ENCODE measurements at regions not wholly inside any gene's neighbourhood (a gene's known extent, or its start where the extent isn't known, plus 50 kb on each side); places are given as distances from the start of the nearest gene placed in this dataset.
A peak's percentile ranks its signal among the peaks of the same experiment; 100 is the strongest.

- DNase-seq: no peak
Measured at GRCh38 chr5:110038297-110038997, 348.7 kb downstream of the MAN2A1 start.

- no peak for DNase-seq
Measured at GRCh38 chr5:110040178-110040577, 350.5 kb downstream of the MAN2A1 start.

GRCh38 chr5:110043025-110043424, 353.3 kb downstream of the MAN2A1 start:
- no peak for DNase-seq

DNA sequence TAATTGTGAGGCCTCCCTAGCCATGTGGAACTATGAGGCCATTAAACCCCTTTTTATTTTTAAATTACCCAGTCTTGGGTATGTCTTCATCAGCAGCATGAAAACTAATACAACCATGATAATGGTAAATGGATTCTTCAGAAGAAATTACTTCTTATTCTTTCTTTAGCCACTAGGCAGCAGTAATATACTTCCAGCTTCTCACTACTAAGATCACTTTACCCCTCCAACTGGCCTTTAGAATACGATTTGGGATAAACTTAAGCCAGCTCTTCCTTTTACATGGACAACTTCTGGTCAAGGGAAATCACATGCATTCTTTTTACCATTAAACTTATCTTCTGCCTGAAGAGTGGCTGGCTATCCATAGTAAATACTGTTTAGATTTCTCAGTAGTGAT, 355.4 kb downstream of the MAN2A1 start:
- DNase-seq: no peak

DNA sequence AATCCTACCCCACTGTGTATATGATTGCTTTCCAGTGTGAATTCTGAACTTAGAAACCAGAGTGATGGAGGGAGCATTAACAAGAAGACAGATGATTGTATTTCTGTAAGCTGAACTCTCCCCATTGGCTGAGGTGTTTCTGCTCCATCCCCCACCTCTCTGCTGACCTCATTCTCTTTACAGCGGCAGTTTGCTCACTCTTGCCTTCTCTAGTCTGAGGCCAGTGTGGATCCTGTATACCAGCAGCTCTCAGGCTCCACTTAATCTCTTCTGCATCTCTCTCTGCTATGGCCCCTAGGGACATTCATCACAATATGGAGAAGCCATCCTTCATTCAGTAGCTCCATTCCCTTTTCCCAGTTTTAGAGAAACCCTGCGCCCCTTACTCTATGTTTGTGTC, 358.8 kb downstream of the MAN2A1 start:
- DNase-seq: no peak

- no peak for DNase-seq
Measured at GRCh38 chr5:110049816-110050215, 360.1 kb downstream of the MAN2A1 start.

DNA sequence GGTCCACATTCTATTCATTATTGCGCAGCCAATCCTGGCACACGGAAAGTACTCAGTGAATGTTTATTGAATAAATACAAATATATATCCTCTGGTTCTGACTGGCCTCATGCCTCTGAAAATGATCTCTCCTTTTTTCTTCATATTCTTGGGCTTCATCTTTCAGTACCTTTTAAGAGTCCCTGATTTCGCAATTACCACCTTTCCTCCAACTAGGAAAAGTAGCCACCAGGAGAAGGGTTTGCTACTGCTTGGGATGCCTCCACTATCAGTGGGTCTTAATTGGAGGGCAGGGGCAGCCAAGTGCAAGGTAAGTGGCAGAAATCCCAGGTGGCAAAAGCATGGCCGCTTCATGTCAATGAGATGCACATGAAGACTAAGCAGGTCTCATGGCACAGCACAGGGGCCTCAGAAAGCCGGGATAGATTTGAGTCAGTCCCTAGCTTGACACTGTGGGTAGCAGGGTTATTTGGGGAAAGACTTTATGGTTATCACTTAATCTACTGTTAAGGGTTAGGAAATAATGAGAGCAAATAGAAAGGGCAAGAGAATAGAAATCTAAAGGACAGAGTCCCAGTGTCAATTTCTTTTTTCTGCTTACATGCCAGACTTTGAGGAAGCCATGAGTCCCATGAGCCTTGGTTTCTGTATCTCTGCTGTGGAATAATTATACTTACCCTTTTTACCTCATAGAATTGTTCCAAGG, 361.1 kb downstream of the MAN2A1 start:
- no peak for DNase-seq

- no peak for DNase-seq
Measured at GRCh38 chr5:110053205-110053604, 363.5 kb downstream of the MAN2A1 start.

- no peak for DNase-seq
Measured at GRCh38 chr5:110053824-110054223, 364.1 kb downstream of the MAN2A1 start.

DNA sequence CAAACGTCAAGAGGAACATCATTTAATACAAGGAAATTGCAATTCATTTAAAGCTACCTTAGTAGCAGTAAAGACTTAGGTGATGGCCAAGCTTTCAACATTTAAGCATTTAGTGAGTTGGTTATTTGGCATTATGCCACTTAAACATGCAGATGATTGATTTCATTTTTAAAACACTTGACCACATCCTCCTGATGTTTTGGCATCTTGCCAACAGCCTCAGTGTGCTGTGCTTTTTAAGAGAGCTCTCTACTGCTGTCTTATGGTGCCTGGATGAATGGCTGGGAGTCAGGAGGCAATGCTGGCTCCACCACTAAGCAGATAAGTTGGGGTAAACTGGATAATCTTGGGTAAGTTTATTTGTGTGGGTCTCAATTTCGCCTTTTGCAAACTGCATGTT, 364.5 kb downstream of the MAN2A1 start:
- DNase-seq: peak; percentile 56

DNA sequence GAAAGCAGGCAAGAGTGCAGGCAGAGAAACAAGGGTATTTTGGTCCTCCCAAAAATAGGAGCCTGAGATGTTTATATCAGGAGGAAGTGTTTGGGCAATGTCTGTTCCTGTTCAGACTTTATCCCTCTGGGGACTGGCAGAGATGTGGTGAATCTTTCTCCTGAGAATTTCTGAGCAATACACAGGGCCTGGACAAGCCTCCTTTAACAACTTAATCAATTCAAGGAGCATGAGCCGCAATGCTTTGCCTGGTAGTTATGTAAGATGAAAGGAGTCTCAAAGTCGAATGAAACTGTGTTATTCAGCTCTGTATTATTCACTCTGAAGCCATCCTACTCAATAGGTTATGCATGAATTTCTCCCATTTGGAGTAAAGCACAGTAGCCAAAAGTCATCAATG, 365.6 kb downstream of the MAN2A1 start:
- DNase-seq: no peak

DNA sequence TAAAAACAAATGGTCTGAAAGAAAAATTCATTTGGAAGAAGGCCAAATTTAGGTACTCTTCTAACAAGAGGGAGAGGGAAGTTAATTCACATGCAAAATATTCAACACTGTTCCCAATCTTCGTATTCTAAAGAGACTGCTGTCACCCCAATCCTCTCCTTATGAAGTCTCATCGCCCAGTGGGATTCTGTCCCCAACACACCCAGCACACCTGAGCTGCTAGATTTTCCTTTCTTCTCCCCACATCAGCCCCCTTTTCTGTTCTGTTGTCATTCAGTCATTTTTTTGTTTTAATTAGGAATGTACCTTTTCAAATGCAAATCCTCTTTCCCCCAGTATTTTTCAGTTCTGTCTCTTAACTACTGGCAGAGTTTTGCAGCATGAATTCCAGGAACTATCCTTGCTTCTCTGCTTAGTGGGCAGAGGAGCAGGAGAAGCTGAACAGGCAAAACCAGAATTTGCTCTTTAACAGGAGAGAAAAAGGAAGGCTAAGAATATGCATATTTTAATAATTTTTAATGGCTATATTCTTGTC, 366.9 kb downstream of the MAN2A1 start:
- no peak for DNase-seq

DNA sequence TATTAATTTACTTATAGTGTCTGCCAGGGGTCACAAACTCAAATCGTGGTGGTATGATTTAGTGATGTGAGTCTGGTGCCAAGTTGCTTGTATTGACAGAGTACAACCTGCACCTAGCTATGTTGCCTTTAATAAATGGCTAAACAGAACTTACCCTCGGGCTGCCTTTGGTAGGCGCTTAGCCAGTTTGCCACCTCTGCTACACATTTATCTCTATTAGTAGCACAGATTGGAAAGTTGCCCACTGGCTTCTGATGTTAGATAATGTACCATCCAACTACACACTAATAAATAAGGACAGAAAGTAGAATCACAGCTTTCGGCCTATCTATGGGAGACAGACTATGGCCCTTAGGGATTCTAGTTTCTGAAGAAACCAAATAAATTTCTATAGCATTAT, 368.4 kb downstream of the MAN2A1 start:
- no peak for DNase-seq

GRCh38 chr5:110062246-110062645, 372.5 kb downstream of the MAN2A1 start:
- DNase-seq: no peak

DNA sequence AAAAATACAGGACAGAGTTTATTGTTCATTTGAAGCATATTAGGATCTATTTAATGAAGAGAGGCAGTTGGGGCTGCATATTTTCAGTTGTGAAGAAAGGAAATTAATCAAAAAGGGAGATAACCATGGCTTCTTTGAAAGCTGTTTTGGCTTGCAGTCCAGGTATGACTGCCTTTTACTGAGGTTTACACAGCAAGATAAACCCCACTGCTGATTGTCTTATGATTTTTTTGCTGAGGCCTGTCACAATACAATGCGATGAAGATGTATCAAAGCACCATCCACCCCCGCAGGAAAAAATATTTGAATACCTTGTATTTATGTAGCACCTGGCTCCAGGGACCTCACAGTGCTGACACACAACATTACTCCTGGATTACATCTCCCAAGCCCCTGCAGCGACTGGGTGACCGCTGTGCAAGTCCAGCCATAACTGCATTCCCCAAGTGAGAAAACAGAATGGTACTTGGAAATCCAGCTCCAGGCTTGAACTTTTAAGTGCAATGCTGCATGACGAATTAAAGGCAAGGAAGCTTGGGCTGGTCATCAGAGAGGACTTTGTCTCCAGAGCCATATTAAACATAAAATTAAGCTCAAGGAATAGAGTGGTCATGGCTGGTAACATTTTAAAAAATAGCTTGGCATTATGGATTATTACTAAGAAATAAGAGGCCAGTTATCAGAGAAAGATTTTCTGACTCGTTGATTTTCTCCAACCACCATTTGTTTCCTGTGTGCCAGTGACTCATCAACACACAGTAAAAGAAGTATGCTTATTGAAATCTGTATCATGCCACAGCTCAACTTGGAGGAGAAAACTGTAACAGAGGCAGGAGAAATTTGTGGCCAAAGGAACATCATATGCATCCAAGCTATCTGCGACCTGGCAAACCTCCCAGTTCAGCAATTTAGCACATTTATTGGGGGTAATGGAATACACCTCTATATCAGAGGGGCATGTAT, 374.2 kb downstream of the MAN2A1 start:
- DNase-seq: no peak

GRCh38 chr5:110064603-110065268, 375.0 kb downstream of the MAN2A1 start:
- no peak for DNase-seq

GRCh38 chr5:110070836-110071235, 381.1 kb downstream of the MAN2A1 start:
- DNase-seq: no peak

DNA sequence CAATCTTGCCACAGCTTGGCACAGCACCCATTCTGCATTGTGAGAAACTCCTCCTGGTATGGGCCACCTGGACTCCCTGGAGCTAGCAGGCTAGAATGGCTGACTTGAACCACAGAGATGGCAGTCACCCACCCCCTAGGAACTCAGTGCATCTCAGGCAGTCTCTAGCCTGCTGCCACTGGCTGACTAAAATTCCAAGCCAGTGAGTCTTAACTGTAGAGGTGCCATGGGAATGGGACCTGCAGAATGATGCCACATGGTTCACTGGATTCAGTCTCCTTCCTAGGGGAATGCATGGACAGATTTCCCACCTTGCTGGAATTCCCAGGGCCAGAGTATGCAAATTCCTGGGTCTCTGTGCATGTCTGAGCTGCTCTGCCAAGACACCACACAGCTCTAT, 382.9 kb downstream of the MAN2A1 start:
- DNase-seq: no peak

- DNase-seq: no peak
Measured at GRCh38 chr5:110073534-110073933, 383.8 kb downstream of the MAN2A1 start.

DNA sequence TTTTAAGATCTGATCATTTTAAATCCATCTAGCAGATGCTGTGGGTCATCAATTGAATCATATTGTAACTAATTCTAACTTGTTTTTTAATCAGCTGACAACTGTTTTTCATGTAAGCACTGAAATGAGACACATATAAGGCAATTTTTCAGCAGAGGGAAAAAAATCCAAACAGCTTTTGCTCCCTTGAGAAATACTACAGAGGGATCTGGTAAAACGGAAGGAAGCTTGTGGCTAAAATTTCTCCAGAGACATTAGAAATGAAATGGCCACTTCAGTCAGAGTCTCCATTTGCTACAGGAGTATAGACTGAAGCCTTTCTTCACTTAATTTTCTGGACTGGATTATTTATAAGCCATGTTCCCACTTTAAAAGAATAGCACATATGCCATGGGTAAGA, 385.9 kb downstream of the MAN2A1 start:
- DNase-seq: no peak

DNA sequence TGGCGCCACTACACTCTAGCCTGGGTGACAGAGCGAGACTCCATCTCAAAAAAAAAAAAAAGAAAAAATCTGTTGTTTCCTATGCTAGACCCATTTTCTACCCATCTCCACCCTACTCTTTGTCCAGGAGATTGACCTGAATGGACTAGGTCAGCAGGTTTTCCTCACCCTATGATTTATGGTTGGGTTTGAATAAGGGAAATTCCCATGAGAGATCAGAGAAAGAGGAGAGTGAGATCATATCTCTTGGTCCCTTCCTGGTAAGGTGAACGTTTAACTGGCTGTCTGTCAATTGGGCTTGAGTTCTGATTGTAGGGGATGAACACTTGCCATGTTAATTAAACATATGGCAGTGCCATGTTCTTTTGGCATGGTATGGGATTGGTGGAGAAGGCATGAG, 387.4 kb downstream of the MAN2A1 start:
- no peak for DNase-seq

DNA sequence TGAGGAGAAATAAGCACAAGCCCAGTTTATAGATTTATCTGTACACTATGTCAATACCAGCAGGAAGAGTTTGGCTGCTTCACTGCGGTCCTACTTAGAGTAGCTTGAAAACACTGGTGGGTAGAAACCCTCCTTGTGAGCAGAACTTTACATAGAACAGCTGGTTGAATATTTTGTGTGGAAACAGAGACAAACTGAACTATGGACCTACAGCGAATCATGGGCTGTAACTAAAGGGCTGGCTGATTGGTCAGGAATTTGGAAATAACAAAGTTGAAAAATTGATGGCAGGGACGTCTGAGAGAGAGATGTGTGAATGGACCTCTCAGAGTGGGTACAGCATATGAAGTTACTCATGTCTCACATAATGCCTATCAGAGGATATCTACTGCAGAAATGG, 392.5 kb downstream of the MAN2A1 start:
- DNase-seq: no peak

DNA sequence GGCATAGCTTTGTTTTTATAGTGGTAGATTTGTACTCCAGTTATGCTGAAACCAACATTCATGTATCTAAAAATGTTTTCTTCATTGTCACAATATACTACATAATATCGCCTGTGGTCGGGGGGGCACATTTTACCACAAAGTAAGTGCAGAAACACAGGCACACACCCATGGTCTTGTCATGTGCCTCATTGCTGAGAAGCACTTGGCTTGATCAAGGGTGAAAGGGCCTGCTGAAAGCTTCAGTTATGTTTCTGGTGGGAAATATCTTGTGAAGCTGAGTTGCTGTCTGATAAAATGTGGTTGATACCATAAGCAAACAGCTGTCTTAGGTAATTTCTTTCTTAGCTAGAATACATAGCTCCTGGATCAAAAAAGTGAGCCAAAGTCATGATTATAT, 393.1 kb downstream of the MAN2A1 start:
- no peak for DNase-seq

Measured in activated CD8-positive, alpha-beta memory T cell treated with anti-CD3 and anti-CD28 coated beads, Interleukin-2, amount 50 U/mL, for 4 hours (primary cell).